HepG2 (cell line): ENCODE measurements at regions not wholly inside any gene's neighbourhood (a gene's known extent, or its start where the extent isn't known, plus 50 kb on each side); places are given as distances from the start of the nearest gene placed in this dataset.

Experiments used
- ATAC-seq: fragments of 200-7000 bp; cut with Tn5 transposase; 3 replicates; pipeline ENCODE4 v1.9.1; 2020; ENCODE audit warnings: mild to moderate bottlenecking, moderate library complexity
- BruUV-seq: library from RNA; stranded (reverse); fragments of 400-500 nt; replicated peaks from 2 replicates; lab custom pipeline; 2021; lab: Mats Ljungman, UMichigan
- CTCF ChIA-PET: fragments of 300-600 bp; formaldehyde crosslinking; extraction: SDS; loops from one replicate; lab custom pipeline; 2021; ENCODE audit warnings: low total read pairs, inconsistent platforms, low intra/inter-chr PET ratio; lab: Yijun Ruan, JAX
- POLR2A ChIA-PET: fragments of 350-600 bp; sonication (Branson Sonifier 250); formaldehyde crosslinking; loops from one replicate; lab custom pipeline; 2020; ENCODE audit warnings: antibody characterized with exemption, inconsistent platforms; lab: Yijun Ruan, JAX
- DNase-seq: peaks from one replicate; pipeline ENCODE4 v3.0.0-alpha.2; 2015; ENCODE audit warnings: low spot score
- FAIRE-seq: peaks from 3 replicates; lab custom pipeline; 2011; peaks lifted over from hg19 to GRCh38; lab: Jason Lieb, UNC
- H2AFZ ChIP-seq: one replicate; pipeline ENCODE4 v1.6.1; 2011; ENCODE audit warnings: low read length, inconsistent platforms
- H3K27ac ChIP-seq: fragments of 300-600 bp; 3 replicates; pipeline ENCODE4 v1.8.0; 2011; ENCODE audit warnings: mixed run types, mild to moderate bottlenecking, mixed read lengths, low read length, inconsistent platforms; ENCODE audit not compliant: insufficient read depth; ENCODE audit errors: extremely low read length
- H3K27me3 ChIP-seq, 2 experiments: fragments of 200-600 bp in 1 of 2; 2 replicates in 1 of 2; 3 replicates in 1 of 2; pipeline versions ENCODE4 v1.6.0 to v1.8.0; 2011; ENCODE audit warnings: low read length in 2 of 2, mild to moderate bottlenecking in 2 of 2, moderate library complexity in 2 of 2, inconsistent platforms in 1 of 2; ENCODE audit not compliant: insufficient read depth in 2 of 2, control insufficient read depth in 1 of 2
- H3K36me3 ChIP-seq, 2 experiments: fragments of 200-600 bp in 1 of 2; replicated peaks in 1 of 2; 2 replicates in 1 of 2; 3 replicates in 1 of 2; pipeline versions ENCODE4 v1.5.1 to v1.8.0; 2011; ENCODE audit warnings: low read length in 2 of 2, inconsistent platforms in 1 of 2; ENCODE audit not compliant: insufficient read depth in 2 of 2, control insufficient read depth in 1 of 2
- H3K4me1 ChIP-seq: 2 replicates; pipeline ENCODE4 v1.5.1; 2012; ENCODE audit warnings: low read length, inconsistent platforms; ENCODE audit not compliant: insufficient read depth
- H3K4me2 ChIP-seq: 2 replicates; pipeline ENCODE4 v1.6.0; 2011; ENCODE audit warnings: low read depth, low read length, inconsistent platforms
- H3K4me3 ChIP-seq, 3 experiments: fragments of 200-600 bp in 1 of 3; sonication (generic), shearing (Covaris generic) in 1 of 3; replicated peaks in 1 of 3; 2 replicates each; pipeline ENCODE4 v1.5.1; 2011 to 2016; ENCODE audit warnings: low read length in 3 of 3, inconsistent platforms in 2 of 3, low read depth in 2 of 3, mild to moderate bottlenecking in 2 of 3, control low read depth in 1 of 3, mixed read lengths in 1 of 3; ENCODE audit not compliant: insufficient read depth in 1 of 3
- H3K79me2 ChIP-seq: one replicate; pipeline ENCODE4 v1.6.1; 2011; ENCODE audit warnings: low read length, inconsistent platforms; ENCODE audit not compliant: insufficient read depth
- H3K9ac ChIP-seq: 2 replicates; pipeline ENCODE4 v1.6.0; 2011; ENCODE audit warnings: mild to moderate bottlenecking, low read depth, low read length, inconsistent platforms; ENCODE audit not compliant: insufficient read depth
- H3K9me3 ChIP-seq: 2 replicates; pipeline ENCODE4 v1.5.1; 2012; ENCODE audit warnings: mild to moderate bottlenecking, low read length
- H4K20me1 ChIP-seq: 2 replicates; pipeline ENCODE4 v1.6.0; 2011; ENCODE audit warnings: inconsistent platforms, mild to moderate bottlenecking, low read length, moderate library complexity; ENCODE audit not compliant: insufficient read depth
- MBD4 ChIP-seq: IDR thresholded peaks from 2 replicates; pipeline ENCODE4 v1.6.1; 2012; ENCODE audit warnings: low read length, inconsistent platforms, borderline replicate concordance
- PRMT3 ChIP-seq: sonication (generic); formaldehyde crosslinking; IDR thresholded peaks from 2 replicates; pipeline ENCODE4 v1.8.1; 2022; ENCODE audit warnings: low read depth, mild to moderate bottlenecking, moderate library complexity, missing genetic modification reagents, borderline replicate concordance
- THAP11 ChIP-seq: IDR thresholded peaks from 2 replicates; pipeline ENCODE4 v1.6.1; 2016; ENCODE audit warnings: missing biosample characterization, missing genetic modification reagents
- ZFP1 ChIP-seq: IDR thresholded peaks from 2 replicates; pipeline ENCODE4 v1.6.1; 2016
- WGBS: methylation state at CpG from one replicate; pipeline ENCODE4 v1.1.6; 2017; ENCODE audit warnings: low lambda C conversion rate; 5-methylcytosine and 5-hydroxymethylcytosine counted together
- in situ Hi-C: cut with HindIII; loops from 2 replicates; pipeline ENCODE4 v1.10.0; 2017; ENCODE audit warnings: low pct_unique_long_range_greater_than_20kb; ENCODE audit not compliant: extremely low pct_ligation_motif_present
- intact Hi-C: fragments of 100-400 bp; cut with micrococcal nuclease; formaldehyde crosslinking; loops from one replicate; pipeline ENCODE4 v1.10.0; 2022; ENCODE audit not compliant: unreplicated experiment
- TF ChIP-seq, protein P1 (sequence below): sonication (generic); formaldehyde crosslinking; IDR thresholded peaks from 2 replicates; pipeline ENCODE4 v1.4.0; 2020; ENCODE audit warnings: missing genetic modification reagents
- TF ChIP-seq, protein P2 (sequence below): sonication (generic); formaldehyde crosslinking; IDR thresholded peaks from 2 replicates; pipeline ENCODE4 v1.5.0; 2020; ENCODE audit warnings: missing genetic modification reagents
- TF ChIP-seq, protein P3 (sequence below): sonication (generic); formaldehyde crosslinking; IDR thresholded peaks from 2 replicates; pipeline ENCODE4 v1.5.0; 2020; ENCODE audit warnings: missing genetic modification reagents

DNA sequence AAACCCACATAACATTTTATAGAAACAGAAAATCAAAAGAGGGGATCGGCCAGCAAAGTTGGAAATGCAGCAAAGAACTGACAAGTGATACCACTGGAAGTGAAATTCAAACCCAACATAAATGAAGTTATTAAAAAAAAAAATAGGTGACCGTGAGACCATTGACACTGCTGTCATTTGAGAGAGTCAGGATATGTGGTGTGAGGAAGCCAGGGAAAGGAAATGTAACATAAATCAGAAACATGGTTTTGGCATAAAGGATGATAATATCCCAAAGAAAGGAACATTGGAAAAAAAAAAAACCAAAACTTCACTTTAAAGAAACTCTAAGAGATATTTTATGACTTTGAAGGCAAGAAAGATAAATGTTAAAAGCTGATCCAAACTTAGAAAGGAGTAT is 312.4 kb upstream of the PIK3R1 start:
- Histone ChIP-seq H2AFZ (no peak overlapping the region), H3K9ac (no peak overlapping the region), H4K20me1 (no peaks in the 10 kb centered on the region), H3K27me3 (0 out of 5 replicates have a peak, but pooled peaks cover 0 to 3% of the 10 kb centered on the region in 2 experiments), H3K4me2 (no peak overlapping the region), H3K4me3 (no peak overlapping the region), H3K4me1 (no peaks in the 10 kb centered on the region), H3K9me3 (no peaks in the 10 kb centered on the region), H3K36me3 (no peaks in the 10 kb centered on the region), H3K27ac (no peak overlapping the region), H3K79me2 (no peaks in the 10 kb centered on the region)
- no peak for ATAC-seq
- no TSS peak for BruUV-seq
- TF ChIP-seq, protein P1, sequence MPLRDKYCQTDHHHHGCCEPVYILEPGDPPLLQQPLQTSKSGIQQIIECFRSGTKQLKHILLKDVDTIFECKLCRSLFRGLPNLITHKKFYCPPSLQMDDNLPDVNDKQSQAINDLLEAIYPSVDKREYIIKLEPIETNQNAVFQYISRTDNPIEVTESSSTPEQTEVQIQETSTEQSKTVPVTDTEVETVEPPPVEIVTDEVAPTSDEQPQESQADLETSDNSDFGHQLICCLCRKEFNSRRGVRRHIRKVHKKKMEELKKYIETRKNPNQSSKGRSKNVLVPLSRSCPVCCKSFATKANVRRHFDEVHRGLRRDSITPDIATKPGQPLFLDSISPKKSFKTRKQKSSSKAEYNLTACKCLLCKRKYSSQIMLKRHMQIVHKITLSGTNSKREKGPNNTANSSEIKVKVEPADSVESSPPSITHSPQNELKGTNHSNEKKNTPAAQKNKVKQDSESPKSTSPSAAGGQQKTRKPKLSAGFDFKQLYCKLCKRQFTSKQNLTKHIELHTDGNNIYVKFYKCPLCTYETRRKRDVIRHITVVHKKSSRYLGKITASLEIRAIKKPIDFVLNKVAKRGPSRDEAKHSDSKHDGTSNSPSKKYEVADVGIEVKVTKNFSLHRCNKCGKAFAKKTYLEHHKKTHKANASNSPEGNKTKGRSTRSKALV (CRISPR knock-in tag) = no peak
- TF ChIP-seq, protein P2, sequence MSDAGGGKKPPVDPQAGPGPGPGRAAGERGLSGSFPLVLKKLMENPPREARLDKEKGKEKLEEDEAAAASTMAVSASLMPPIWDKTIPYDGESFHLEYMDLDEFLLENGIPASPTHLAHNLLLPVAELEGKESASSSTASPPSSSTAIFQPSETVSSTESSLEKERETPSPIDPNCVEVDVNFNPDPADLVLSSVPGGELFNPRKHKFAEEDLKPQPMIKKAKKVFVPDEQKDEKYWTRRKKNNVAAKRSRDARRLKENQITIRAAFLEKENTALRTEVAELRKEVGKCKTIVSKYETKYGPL (CRISPR knock-in tag) = no peak
- no peak for TF ChIP-seq THAP11
- no peak for TF ChIP-seq MBD4
- TF ChIP-seq, protein P3, sequence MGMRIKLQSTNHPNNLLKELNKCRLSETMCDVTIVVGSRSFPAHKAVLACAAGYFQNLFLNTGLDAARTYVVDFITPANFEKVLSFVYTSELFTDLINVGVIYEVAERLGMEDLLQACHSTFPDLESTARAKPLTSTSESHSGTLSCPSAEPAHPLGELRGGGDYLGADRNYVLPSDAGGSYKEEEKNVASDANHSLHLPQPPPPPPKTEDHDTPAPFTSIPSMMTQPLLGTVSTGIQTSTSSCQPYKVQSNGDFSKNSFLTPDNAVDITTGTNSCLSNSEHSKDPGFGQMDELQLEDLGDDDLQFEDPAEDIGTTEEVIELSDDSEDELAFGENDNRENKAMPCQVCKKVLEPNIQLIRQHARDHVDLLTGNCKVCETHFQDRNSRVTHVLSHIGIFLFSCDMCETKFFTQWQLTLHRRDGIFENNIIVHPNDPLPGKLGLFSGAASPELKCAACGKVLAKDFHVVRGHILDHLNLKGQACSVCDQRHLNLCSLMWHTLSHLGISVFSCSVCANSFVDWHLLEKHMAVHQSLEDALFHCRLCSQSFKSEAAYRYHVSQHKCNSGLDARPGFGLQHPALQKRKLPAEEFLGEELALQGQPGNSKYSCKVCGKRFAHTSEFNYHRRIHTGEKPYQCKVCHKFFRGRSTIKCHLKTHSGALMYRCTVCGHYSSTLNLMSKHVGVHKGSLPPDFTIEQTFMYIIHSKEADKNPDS (CRISPR knock-in tag) = no peak
- no peak for TF ChIP-seq PRMT3
- no peak for TF ChIP-seq ZFP1
- 21% methylated on average over 2 of the region's 2 CpGs for WGBS
- DNase-seq = no peak
- intact Hi-C loops (no loop called here), in situ Hi-C loops (no loop called here)
- FAIRE-seq = no peak
- ChIA-PET POLR2A (no interaction called here), CTCF (no interaction called here)
